T-cell (primary cell): ENCODE measurements at regions not wholly inside any gene's neighbourhood (a gene's known extent, or its start where the extent isn't known, plus 50 kb on each side); places are given as distances from the start of the nearest gene placed in this dataset.

Source experiments
- ATAC-seq, 4 experiments: fragments of 200-7000 bp in 3 of 4; fragments of 150-1000 bp in 1 of 4; cut with Tn5 transposase; replicated peaks in 1 of 4; 1 replicate in 3 of 4; 2 replicates in 1 of 4; pipeline ENCODE4 v1.10.0; 2021; ENCODE audit warnings: moderate library complexity in 3 of 4, mild to moderate bottlenecking in 2 of 4, moderate number of reproducible peaks in 1 of 4
- CTCF ChIA-PET, 2 donors: fragments of 300-600 bp; sonication (Branson Sonifier 250); formaldehyde crosslinking; loops; one replicate each; lab custom pipeline; 2022; ENCODE audit warnings: antibody characterized with exemption in 2 of 2; lab: Charles Lee
- POLR2A ChIA-PET, 2 donors: fragments of 300-600 bp; sonication (Branson Sonifier 250); formaldehyde crosslinking; loops; one replicate each; lab custom pipeline; 2022; ENCODE audit warnings: antibody characterized with exemption in 2 of 2; lab: Charles Lee
- DNase-seq, 35 experiments: peaks; one replicate each; pipeline versions ENCODE4 v3.0.0 to v3.0.0-alpha.2; 2013 to 2023
- H3K27ac ChIP-seq: one replicate; pipeline ENCODE4 v1.5.1; 2013; ENCODE audit warnings: low read length
- H3K27me3 ChIP-seq, 2 experiments: replicated peaks in 1 of 2; 1 replicate in 1 of 2; 2 replicates in 1 of 2; pipeline versions ENCODE4 v1.6.1 to v1.7.0; 2013; ENCODE audit warnings: low read length in 1 of 2, mixed read lengths in 1 of 2; ENCODE audit not compliant: control insufficient read depth in 2 of 2, insufficient read depth in 2 of 2; ENCODE audit errors: extremely low read depth in 1 of 2
- H3K36me3 ChIP-seq, 2 donors: 1 replicate in 1 of 2; 2 replicates in 1 of 2; pipeline versions ENCODE4 v1.6.1 to v1.7.0; 2013; ENCODE audit warnings: low read length in 1 of 2; ENCODE audit not compliant: control insufficient read depth in 2 of 2, insufficient read depth in 1 of 2; ENCODE audit errors: extremely low read depth in 1 of 2
- H3K4me1 ChIP-seq, 2 experiments: 1 replicate in 1 of 2; 2 replicates in 1 of 2; pipeline versions ENCODE4 v1.6.1 to v1.7.0; 2013; ENCODE audit warnings: low read length in 2 of 2, mixed read lengths in 1 of 2; ENCODE audit not compliant: insufficient read depth in 2 of 2, control insufficient read depth in 1 of 2; ENCODE audit errors: extremely low read depth in 1 of 2
- H3K4me3 ChIP-seq, 2 donors: 1 replicate in 1 of 2; 2 replicates in 1 of 2; pipeline versions ENCODE4 v1.5.1 to v1.7.0; 2013; ENCODE audit warnings: mild to moderate bottlenecking in 2 of 2, low read length in 1 of 2, moderate library complexity in 1 of 2; ENCODE audit not compliant: control insufficient read depth in 1 of 2; ENCODE audit errors: extremely low read depth in 1 of 2
- H3K9me3 ChIP-seq: 2 replicates; pipeline ENCODE4 v1.7.0; 2013
- H3K27ac Mint-ChIP-seq, 2 donors: one replicate each; pipeline ENCODE4 v1.8.0; 2020 to 2021; ENCODE audit warnings: mild to moderate bottlenecking in 2 of 2, mixed read lengths in 2 of 2
- H3K27me3 Mint-ChIP-seq, 2 donors: one replicate each; pipeline ENCODE4 v1.8.0; 2021 to 2022; ENCODE audit warnings: mixed read lengths in 2 of 2
- H3K36me3 Mint-ChIP-seq: one replicate; pipeline ENCODE4 v1.8.0; 2021; ENCODE audit warnings: mixed read lengths
- H3K4me1 Mint-ChIP-seq, 3 donors: one replicate each; pipeline ENCODE4 v1.8.0; 2020 to 2022; ENCODE audit warnings: mixed read lengths in 3 of 3, mild to moderate bottlenecking in 1 of 3
- H3K4me3 Mint-ChIP-seq, 3 donors: one replicate each; pipeline ENCODE4 v1.8.0; 2020 to 2022; ENCODE audit warnings: mild to moderate bottlenecking in 3 of 3, mixed read lengths in 3 of 3, moderate library complexity in 3 of 3
- H3K9me3 Mint-ChIP-seq, 3 donors: one replicate each; pipeline ENCODE4 v1.8.0; 2020 to 2022; ENCODE audit warnings: mixed read lengths in 3 of 3
- WGBS: methylation state at CpG from one replicate; pipeline ENCODE4 v1.1.5; 2013; ENCODE audit warnings: missing lambda C conversion rate; ENCODE audit not compliant: insufficient coverage; 5-methylcytosine and 5-hydroxymethylcytosine counted together

DNA sequence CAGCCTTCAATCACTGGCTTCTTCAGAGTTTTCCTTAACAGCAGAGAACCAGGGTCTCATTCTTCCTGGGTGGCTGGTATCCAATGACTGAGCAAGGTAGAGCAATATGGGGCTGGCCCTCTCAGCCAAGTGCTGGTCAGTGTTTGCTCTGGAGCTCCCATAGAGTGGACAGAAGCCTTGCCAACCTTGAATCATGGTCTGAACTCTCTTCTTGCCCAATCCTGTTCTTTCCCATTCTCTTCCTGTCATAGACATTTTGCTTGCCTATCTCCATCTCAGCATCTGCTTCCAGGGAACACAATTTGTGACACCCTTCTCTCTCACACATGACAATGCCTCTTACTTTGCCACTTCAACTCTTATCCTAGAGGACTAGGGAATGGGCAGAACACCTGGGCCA is 245.6 kb upstream of the PEX5L start:
- Mint-ChIP-seq H3K4me1 (no peaks in the 10 kb centered on the region), H3K27ac (no peak overlapping the region), H3K9me3 (peaks cover 0 to 10% (median 0%) of the 10 kb centered on the region in 3 donors), H3K27me3 (peaks cover 0 to 4% of the 10 kb centered on the region in 2 donors), H3K4me3 (no peak overlapping the region), H3K36me3 (no peaks in the 10 kb centered on the region)
- Histone ChIP-seq H3K4me3 (no peak overlapping the region), H3K36me3 (no peaks in the 10 kb centered on the region), H3K27me3 (no peaks in the 10 kb centered on the region), H3K27ac (no peak overlapping the region), H3K4me1 (no peaks in the 10 kb centered on the region), H3K9me3 (no peaks in the 10 kb centered on the region)
- no peak for DNase-seq
- POLR2A ChIA-PET = no interaction called here
- CTCF ChIA-PET = no interaction called here
- ATAC-seq = no peak

GRCh38 chr3:180283251-180283650 is 246.5 kb upstream of the PEX5L start:
- Histone ChIP-seq H3K4me1 (no peaks in the 10 kb centered on the region), H3K27ac (no peak overlapping the region), H3K36me3 (no peaks in the 10 kb centered on the region), H3K27me3 (no peaks in the 10 kb centered on the region), H3K9me3 (no peaks in the 10 kb centered on the region), H3K4me3 (no peak overlapping the region)
- peaks cover 0 to 4% (median 0%) of the 10 kb centered on the region in 3 donors for H3K9me3 Mint-ChIP-seq
- no peak overlapping the region for H3K4me3 Mint-ChIP-seq
- H3K27ac Mint-ChIP-seq = no peak overlapping the region
- POLR2A ChIA-PET = no interaction called here
- H3K27me3 Mint-ChIP-seq = no peaks in the 10 kb centered on the region
- DNase-seq = no peak
- H3K4me1 Mint-ChIP-seq = no peaks in the 10 kb centered on the region
- WGBS = 90% methylated on average over 1 of the region's 3 CpGs
- no peak for ATAC-seq
- CTCF ChIA-PET = no interaction called here
- H3K36me3 Mint-ChIP-seq = no peaks in the 10 kb centered on the region

DNA sequence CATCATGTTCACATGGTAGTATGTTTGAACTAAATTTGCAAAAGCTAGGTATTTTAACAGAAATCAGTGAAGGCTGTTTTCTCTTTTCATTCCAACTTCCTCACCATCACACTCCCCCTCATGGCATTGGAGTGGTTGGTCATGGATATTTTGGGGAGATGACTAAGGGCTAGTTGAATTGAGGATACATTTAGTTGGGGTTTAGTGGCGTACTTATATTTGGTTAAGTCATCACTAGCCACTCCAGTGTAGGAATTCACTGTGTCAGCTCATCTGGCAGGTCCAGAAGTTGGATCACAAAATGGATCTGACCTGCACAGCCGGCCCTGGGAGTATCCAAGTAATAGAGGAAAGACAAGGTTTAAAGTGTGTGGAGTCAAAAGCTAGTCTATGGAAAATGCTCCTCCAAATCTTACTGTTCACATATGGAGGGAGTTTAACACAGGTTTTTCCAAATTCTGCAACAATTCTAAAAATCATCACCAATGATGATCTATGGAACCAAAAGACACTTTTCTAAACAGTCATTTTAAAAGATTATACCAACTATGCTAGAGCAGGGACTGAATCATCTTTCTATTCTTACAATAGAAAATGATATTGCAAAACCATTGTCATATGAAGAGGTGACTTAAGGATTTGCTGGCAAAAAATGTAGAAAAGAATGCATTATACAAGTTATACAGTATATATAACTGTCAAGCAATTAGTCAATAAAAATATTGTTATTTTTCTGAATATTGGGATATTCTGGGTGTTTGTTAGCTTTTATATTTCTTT is 247.8 kb upstream of the PEX5L start:
- Histone ChIP-seq H3K4me3 (no peak overlapping the region), H3K27me3 (no peaks in the 10 kb centered on the region), H3K4me1 (no peaks in the 10 kb centered on the region), H3K9me3 (no peaks in the 10 kb centered on the region), H3K27ac (no peak overlapping the region), H3K36me3 (no peaks in the 10 kb centered on the region)
- ATAC-seq = no peak
- ChIA-PET CTCF (no interaction called here), POLR2A (no interaction called here)
- no peaks in the 10 kb centered on the region for H3K9me3 Mint-ChIP-seq
- DNase-seq = no peak
- no peak overlapping the region for H3K4me3 Mint-ChIP-seq
- 63% methylated on average over 1 of the region's 2 CpGs for WGBS
- H3K36me3 Mint-ChIP-seq = no peaks in the 10 kb centered on the region
- no peaks in the 10 kb centered on the region for H3K4me1 Mint-ChIP-seq
- H3K27ac Mint-ChIP-seq = no peak overlapping the region
- H3K27me3 Mint-ChIP-seq = no peaks in the 10 kb centered on the region

DNA sequence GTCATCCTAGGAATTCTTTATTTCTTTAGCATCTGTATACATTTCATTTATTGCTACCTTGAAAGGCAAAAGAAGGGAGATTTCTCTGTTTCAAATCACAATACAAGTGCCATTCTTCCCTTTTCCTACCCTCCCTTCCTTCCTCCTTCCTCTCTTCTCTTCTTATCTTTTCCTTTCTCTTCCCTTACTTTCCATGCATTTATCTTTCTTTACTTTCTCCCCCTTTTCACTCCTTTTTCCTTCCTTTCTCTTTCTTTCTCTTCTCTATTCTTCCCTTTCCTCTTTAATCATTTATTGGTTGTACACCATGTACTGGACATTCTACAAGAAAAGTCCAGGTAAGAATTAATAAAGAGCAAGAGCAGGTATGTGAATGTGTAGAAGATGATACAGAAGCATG is 251.0 kb upstream of the PEX5L start:
- no peaks in the 10 kb centered on the region for H3K27me3 Mint-ChIP-seq
- no peaks in the 10 kb centered on the region for H3K4me1 Mint-ChIP-seq
- ChIA-PET POLR2A (no interaction called here), CTCF (no interaction called here)
- no peak overlapping the region for H3K4me3 Mint-ChIP-seq
- DNase-seq (no peak), ATAC-seq (no peak)
- no peaks in the 10 kb centered on the region for H3K9me3 Mint-ChIP-seq
- H3K9me3 ChIP-seq = no peaks in the 10 kb centered on the region
- H3K4me1 ChIP-seq = no peaks in the 10 kb centered on the region
- H3K36me3 ChIP-seq = no peaks in the 10 kb centered on the region
- H3K27ac ChIP-seq = no peak overlapping the region
- H3K4me3 ChIP-seq = no peak overlapping the region
- no peaks in the 10 kb centered on the region for H3K36me3 Mint-ChIP-seq
- peak overlapping the region in 1 of 2 donors; percentile 6 for H3K27ac Mint-ChIP-seq
- no peaks in the 10 kb centered on the region for H3K27me3 ChIP-seq

DNA sequence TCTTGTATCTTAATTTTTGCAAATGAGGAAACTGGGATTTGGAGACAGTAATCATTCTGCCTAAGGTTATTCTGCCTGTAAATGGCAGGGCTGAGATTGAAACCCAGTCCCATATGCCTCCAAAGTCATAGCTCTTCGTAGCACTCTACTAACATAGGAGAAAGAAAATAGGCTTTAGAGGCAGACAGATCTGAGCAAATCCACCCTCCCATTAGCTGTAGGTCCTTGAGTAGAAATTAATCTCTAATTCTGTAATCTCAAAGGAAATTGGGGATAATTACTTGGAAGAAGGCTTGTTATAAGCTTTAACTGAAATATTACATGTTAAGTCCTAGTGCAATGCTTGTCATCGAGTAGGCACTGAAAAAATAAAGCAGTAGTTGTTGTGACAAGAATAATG is 252.1 kb upstream of the PEX5L start:
- Histone ChIP-seq H3K27me3 (no peaks in the 10 kb centered on the region), H3K27ac (no peak overlapping the region), H3K4me1 (no peaks in the 10 kb centered on the region), H3K4me3 (no peak overlapping the region), H3K9me3 (no peaks in the 10 kb centered on the region), H3K36me3 (no peaks in the 10 kb centered on the region)
- ChIA-PET CTCF (no interaction called here), POLR2A (no interaction called here)
- Mint-ChIP-seq H3K9me3 (no peaks in the 10 kb centered on the region), H3K27ac (no peak overlapping the region), H3K36me3 (no peaks in the 10 kb centered on the region), H3K27me3 (no peaks in the 10 kb centered on the region), H3K4me3 (no peak overlapping the region), H3K4me1 (no peaks in the 10 kb centered on the region)
- WGBS = no CpG with 5 or more reads among the region's 2 CpGs
- ATAC-seq (no peak), DNase-seq (no peak)

DNA sequence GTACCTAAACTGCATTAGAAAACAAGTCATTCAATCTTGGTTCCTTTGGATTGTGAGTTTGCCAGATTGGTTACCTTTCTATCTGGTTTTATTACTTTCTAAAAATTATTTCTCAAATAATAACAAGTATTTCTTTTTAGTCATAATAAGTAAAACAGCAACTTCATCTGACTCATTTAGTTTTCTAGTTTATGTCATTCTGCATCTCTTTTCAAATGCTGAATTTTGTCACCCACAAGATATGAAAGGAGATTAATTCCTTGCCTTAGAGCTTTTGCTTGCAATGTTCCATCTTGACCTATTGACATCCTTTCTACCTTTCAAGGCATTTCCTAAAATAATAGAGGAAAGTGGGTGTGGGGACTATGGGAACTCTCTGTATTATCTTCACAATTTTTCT is 253.6 kb upstream of the PEX5L start:
- ChIA-PET CTCF (no interaction called here), POLR2A (no interaction called here)
- Histone ChIP-seq H3K27ac (no peak overlapping the region), H3K4me3 (no peak overlapping the region), H3K9me3 (no peaks in the 10 kb centered on the region), H3K27me3 (no peaks in the 10 kb centered on the region), H3K4me1 (no peaks in the 10 kb centered on the region), H3K36me3 (no peaks in the 10 kb centered on the region)
- Mint-ChIP-seq H3K27ac (no peak overlapping the region), H3K36me3 (no peaks in the 10 kb centered on the region), H3K9me3 (no peaks in the 10 kb centered on the region), H3K27me3 (no peaks in the 10 kb centered on the region), H3K4me3 (no peak overlapping the region), H3K4me1 (no peaks in the 10 kb centered on the region)
- DNase-seq = no peak
- no peak for ATAC-seq
